ENCODE measurements at regions not wholly inside any gene's neighbourhood (a gene's known extent, or its start where the extent isn't known, plus 50 kb on each side); places are given as distances from the start of the nearest gene placed in this dataset.

- no peak overlapping the region for H3K4me3 ChIP-seq
- no peaks in the 10 kb centered on the region for H3K9me1 ChIP-seq (ENCODE audit: control insufficient read depth, insufficient read depth, low read length)
- H3K36me3 ChIP-seq (ENCODE audit: control insufficient read depth, insufficient read depth, low read length): no peaks in the 10 kb centered on the region
- peaks cover 4 to 9% of the 10 kb centered on the region in 2 experiments; a peak in 2 of 5 replicates for H3K27me3 ChIP-seq (ENCODE audit: control insufficient read depth in 2 of 2, insufficient read depth in 2 of 2, low read length in 2 of 2)
- no peak for DNase-seq (ENCODE audit: extremely low read depth in 1 of 4, low spot score in 3 of 4)
- no peak overlapping the region for H2AFZ ChIP-seq (ENCODE audit: low read depth, low read length)
- no peaks in the 10 kb centered on the region for H3K79me2 ChIP-seq (ENCODE audit: control insufficient read depth, insufficient read depth, low read length)
- no peaks in the 10 kb centered on the region for H4K20me1 ChIP-seq (replicated peaks; ENCODE audit: control insufficient read depth, insufficient read depth, low read length)
- no peak for FAIRE-seq
- H3K4me1 ChIP-seq (replicated peaks in 1 of 2; ENCODE audit: control insufficient read depth in 2 of 2, insufficient read depth in 2 of 2, low read length in 2 of 2): no peaks in the 10 kb centered on the region
- H3K4me2 ChIP-seq (ENCODE audit: insufficient read depth, low read length): no peak overlapping the region
- in situ Hi-C loops (cut with MboI) (loop anchor here (25.0 kb wide), 1 partner anchor 638 kb away; the partner anchor contains the start of gene MKX), intact Hi-C loops (cut with micrococcal nuclease) (no loop called here)
- no peak overlapping the region for H3K27ac ChIP-seq (ENCODE audit: extremely low read depth, low read depth, low read length)
- ChIA-PET POLR2A (interaction anchor here (0.6 kb wide), 1 partner anchor 26 kb away, joined by 3 read pairs; no protein-coding TSS in a partner anchor), CTCF (ENCODE audit: low intra/inter-chr PET ratio) (no interaction called here)
- WGBS (ENCODE audit: insufficient coverage, low coverage, missing lambda C conversion rate): 8% methylated on average over 7 of the region's 10 CpGs
- no peak for TF ChIP-seq KDM2B (CRISPR knock-in tag; IDR thresholded peaks at IDR 0.05)
- TF ChIP-seq NFE2 (IDR thresholded peaks at IDR 0.05; ENCODE audit: low read depth): 0 out of 2 replicates have a peak, but pooled peaks have one; percentile 25
- 0 out of 2 replicates have a peak, but pooled peaks have one; percentile 27 for TF ChIP-seq MAFG (tag; conservative IDR thresholded peaks at IDR 0.05)
- TF ChIP-seq MNT (conservative IDR thresholded peaks at IDR 0.05): no peak
- no peak for TF ChIP-seq ZBTB34 (CRISPR knock-in tag; IDR thresholded peaks at IDR 0.05)
- TF ChIP-seq CBFA2T3 (IDR thresholded peaks at IDR 0.05): no peak
- no peak overlapping the region for H3K9ac ChIP-seq (ENCODE audit: insufficient read depth in 1 of 2, low read depth in 2 of 2, low read length in 2 of 2)
- no peak for ATAC-seq
- no peaks in the 10 kb centered on the region for H3K9me3 ChIP-seq (replicated peaks; ENCODE audit: control insufficient read depth, insufficient read depth, low read depth, low read length)
- BruUV-seq (replicated peaks): no TSS peak
Measured at GRCh38 chr10:28375399-28376354, 72.8 kb upstream of the MPP7 start.
